Naive thymus-derived CD4-positive, alpha-beta T cell (primary cell): ENCODE measurements at regions not wholly inside any gene's neighbourhood (a gene's known extent, or its start where the extent isn't known, plus 50 kb on each side); places are given as distances from the start of the nearest gene placed in this dataset.
A peak's percentile ranks its signal among the peaks of the same experiment; 100 is the strongest.

Experiments used
- ATAC-seq: fragments of 150-1000 bp; cut with Tn5 transposase; 2 replicates; pipeline ENCODE4 v1.10.0; 2021; ENCODE audit warnings: mild to moderate bottlenecking, moderate library complexity
- CTCF ChIA-PET: fragments of 350-600 bp; sonication (Branson Sonifier 250); formaldehyde crosslinking; loops from one replicate; lab custom pipeline; 2021; ENCODE audit warnings: antibody characterized with exemption; lab: Charles Lee
- POLR2A ChIA-PET: fragments of 350-600 bp; sonication (Branson Sonifier 250); formaldehyde crosslinking; loops from one replicate; lab custom pipeline; 2021; ENCODE audit warnings: antibody characterized with exemption, inconsistent platforms; lab: Charles Lee
- DNase-seq, 9 donors: peaks; one replicate each; pipeline versions ENCODE4 v3.0.0 to v3.0.0-alpha.2; 2020 to 2022; ENCODE audit warnings: mixed read lengths in 1 of 9
- H3K27ac ChIP-seq: one replicate; pipeline ENCODE4 v1.7.0; 2013; ENCODE audit warnings: mild to moderate bottlenecking, low read depth, low read length, moderate library complexity
- H3K27me3 ChIP-seq, 2 donors: one replicate each; pipeline ENCODE4 v1.7.0; 2013; ENCODE audit warnings: low read length in 2 of 2, mild to moderate bottlenecking in 2 of 2, moderate library complexity in 2 of 2; ENCODE audit not compliant: control insufficient read depth in 2 of 2, insufficient read depth in 2 of 2
- H3K36me3 ChIP-seq, 3 experiments: 1 replicate in 2 of 3; 2 replicates in 1 of 3; pipeline ENCODE4 v1.7.0; 2013; ENCODE audit warnings: low read length in 3 of 3, mild to moderate bottlenecking in 3 of 3, moderate library complexity in 1 of 3; ENCODE audit not compliant: insufficient read depth in 3 of 3, control insufficient read depth in 2 of 3
- H3K4me1 ChIP-seq, 2 donors: one replicate each; pipeline ENCODE4 v1.7.0; 2013; ENCODE audit warnings: low read length in 2 of 2, mild to moderate bottlenecking in 2 of 2, moderate library complexity in 1 of 2; ENCODE audit not compliant: control insufficient read depth in 2 of 2, insufficient read depth in 2 of 2
- H3K4me3 ChIP-seq: 2 replicates; pipeline ENCODE4 v1.7.0; 2013; ENCODE audit warnings: mild to moderate bottlenecking, low read length
- H3K9me3 ChIP-seq, 3 experiments: 1 replicate in 2 of 3; 2 replicates in 1 of 3; pipeline ENCODE4 v1.7.0; 2013; ENCODE audit warnings: low read length in 3 of 3; ENCODE audit not compliant: control insufficient read depth in 2 of 3
- H3K27ac Mint-ChIP-seq, 9 donors: one replicate each; pipeline ENCODE4 v1.8.0; 2020 to 2022; ENCODE audit warnings: mixed read lengths in 9 of 9, mild to moderate bottlenecking in 8 of 9, moderate library complexity in 5 of 9, inconsistent platforms in 2 of 9
- H3K27me3 Mint-ChIP-seq, 5 donors: one replicate each; pipeline ENCODE4 v1.8.0; 2021 to 2022; ENCODE audit warnings: mixed read lengths in 5 of 5, mild to moderate bottlenecking in 1 of 5
- H3K36me3 Mint-ChIP-seq, 5 donors: one replicate each; pipeline ENCODE4 v1.8.0; 2020 to 2022; ENCODE audit warnings: mixed read lengths in 5 of 5, mild to moderate bottlenecking in 3 of 5, inconsistent platforms in 1 of 5
- H3K4me1 Mint-ChIP-seq, 7 donors: one replicate each; pipeline ENCODE4 v1.8.0; 2020 to 2022; ENCODE audit warnings: mixed read lengths in 7 of 7, mild to moderate bottlenecking in 3 of 7, inconsistent platforms in 1 of 7
- H3K4me3 Mint-ChIP-seq, 10 donors: one replicate each; pipeline ENCODE4 v1.8.0; 2020 to 2022; ENCODE audit warnings: mild to moderate bottlenecking in 10 of 10, mixed read lengths in 10 of 10, moderate library complexity in 6 of 10, inconsistent platforms in 2 of 10
- H3K9me3 Mint-ChIP-seq, 11 donors: one replicate each; pipeline ENCODE4 v1.8.0; 2020 to 2022; ENCODE audit warnings: mixed read lengths in 11 of 11, mild to moderate bottlenecking in 4 of 11, inconsistent platforms in 1 of 11, moderate library complexity in 1 of 11
- intact Hi-C, 2 donors: fragments of 100-400 bp; cut with micrococcal nuclease; formaldehyde crosslinking; loops; one replicate each; pipeline ENCODE4 v1.15.1; 2023

GRCh38 chr3:31142543-31142942, 248.1 kb upstream of the GADL1 start:
- no peaks in the 10 kb centered on the region for H3K36me3 ChIP-seq
- Mint-ChIP-seq H3K27me3 (no peaks in the 10 kb centered on the region), H3K27ac (peak overlapping the region in 3 of 9 donors; percentile 5 to 19 (median 18)), H3K36me3 (no peaks in the 10 kb centered on the region), H3K4me3 (no peak overlapping the region), H3K9me3 (peaks cover 0 to 13% (median 0%) of the 10 kb centered on the region in 11 donors), H3K4me1 (peaks cover 0 to 9% (median 0%) of the 10 kb centered on the region in 7 donors)
- ChIA-PET CTCF (no interaction called here), POLR2A (no interaction called here)
- H3K4me1 ChIP-seq, result no peaks in the 10 kb centered on the region
- ATAC-seq (no peak), DNase-seq (no peak)
- peaks cover 0 to 7% (median 0%) of the 10 kb centered on the region in 3 experiments for H3K9me3 ChIP-seq
- no peaks in the 10 kb centered on the region for H3K27me3 ChIP-seq
- intact Hi-C loops, result no loop called here
- H3K27ac ChIP-seq, result no peak overlapping the region
- H3K4me3 ChIP-seq, result no peak overlapping the region

GRCh38 chr3:31145062-31145461, 250.6 kb upstream of the GADL1 start:
- Mint-ChIP-seq H3K27me3 (no peaks in the 10 kb centered on the region), H3K27ac (no peak overlapping the region), H3K9me3 (peaks cover 0 to 24% (median 10%) of the 10 kb centered on the region in 11 donors), H3K4me1 (peaks cover 0 to 9% (median 0%) of the 10 kb centered on the region in 7 donors), H3K36me3 (peaks cover 3 to 10% (median 8%) of the 10 kb centered on the region in 5 donors), H3K4me3 (no peak overlapping the region)
- H3K4me1 ChIP-seq, result no peaks in the 10 kb centered on the region
- no peaks in the 10 kb centered on the region for H3K27me3 ChIP-seq
- POLR2A ChIA-PET, result no interaction called here
- H3K4me3 ChIP-seq, result no peak overlapping the region
- peaks cover 0 to 15% (median 0%) of the 10 kb centered on the region in 3 experiments for H3K9me3 ChIP-seq
- ATAC-seq (no peak), DNase-seq (no peak)
- CTCF ChIA-PET, result no interaction called here
- intact Hi-C loops, result no loop called here
- no peaks in the 10 kb centered on the region for H3K36me3 ChIP-seq
- H3K27ac ChIP-seq, result no peak overlapping the region

GRCh38 chr3:31147550-31147949, 253.1 kb upstream of the GADL1 start:
- no peak overlapping the region for H3K4me3 Mint-ChIP-seq
- POLR2A ChIA-PET, result no interaction called here
- ATAC-seq (no peak), DNase-seq (no peak)
- H3K9me3 Mint-ChIP-seq, result peaks cover 0 to 38% (median 18%) of the 10 kb centered on the region in 11 donors
- intact Hi-C loops, result no loop called here
- Histone ChIP-seq H3K9me3 (peaks cover 0 to 15% (median 0%) of the 10 kb centered on the region in 3 experiments), H3K36me3 (no peaks in the 10 kb centered on the region), H3K27ac (no peak overlapping the region), H3K4me1 (no peaks in the 10 kb centered on the region), H3K27me3 (no peaks in the 10 kb centered on the region), H3K4me3 (no peak overlapping the region)
- H3K27ac Mint-ChIP-seq, result no peak overlapping the region
- peaks cover 0 to 9% (median 0%) of the 10 kb centered on the region in 7 donors for H3K4me1 Mint-ChIP-seq
- H3K36me3 Mint-ChIP-seq, result peaks cover 6 to 16% (median 15%) of the 10 kb centered on the region in 5 donors
- CTCF ChIA-PET, result no interaction called here
- no peaks in the 10 kb centered on the region for H3K27me3 Mint-ChIP-seq

- peak; percentile 37 for ATAC-seq
- Mint-ChIP-seq H3K27me3 (no peaks in the 10 kb centered on the region), H3K9me3 (peaks cover 0 to 14% (median 0%) of the 10 kb centered on the region in 11 donors), H3K4me1 (peaks cover 10 to 13% (median 10%) of the 10 kb centered on the region in 7 donors), H3K4me3 (peak overlapping the region in 9 of 10 donors; percentile 27 to 78 (median 71)), H3K27ac (peak overlapping the region in 8 of 9 donors; percentile 3 to 69 (median 50)), H3K36me3 (peaks cover 0 to 4% (median 0%) of the 10 kb centered on the region in 5 donors)
- no peaks in the 10 kb centered on the region for H3K27me3 ChIP-seq
- H3K9me3 ChIP-seq, result no peaks in the 10 kb centered on the region
- no peak overlapping the region for H3K27ac ChIP-seq
- POLR2A ChIA-PET, result interaction anchor here (0.6 kb wide), 1 partner anchor 425 kb away, joined by 3 read pairs; no protein-coding TSS in a partner anchor
- no peaks in the 10 kb centered on the region for H3K36me3 ChIP-seq
- CTCF ChIA-PET, result interaction anchor here (0.5 to 2.2 kb wide), 2 partner anchors 9 to 18 kb away, joined by 4 to 9 read pairs; no protein-coding TSS in a partner anchor
- intact Hi-C loops, result loop anchor here in 1 of 2 donors (2.0 kb wide), 1 partner anchor 70 kb away; no protein-coding TSS in a partner anchor
- peak overlapping the region; percentile 19 for H3K4me3 ChIP-seq
- no peaks in the 10 kb centered on the region for H3K4me1 ChIP-seq
- DNase-seq, result peak in 4 of 9 donors; percentile 0 to 19 (median 2)
Measured at GRCh38 chr3:31157047-31157694, 262.7 kb upstream of the GADL1 start.

GRCh38 chr3:31157893-31158620, 263.6 kb upstream of the GADL1 start:
- H3K4me3 Mint-ChIP-seq, result no peak overlapping the region
- POLR2A ChIA-PET, result interaction anchor here (0.6 kb wide), 1 partner anchor 424 kb away, joined by 3 read pairs; no protein-coding TSS in a partner anchor

GRCh38 chr3:31159331-31160039, 265.0 kb upstream of the GADL1 start:
- Histone ChIP-seq H3K27ac (no peak overlapping the region), H3K4me3 (no peak overlapping the region), H3K9me3 (no peaks in the 10 kb centered on the region), H3K27me3 (no peaks in the 10 kb centered on the region), H3K4me1 (no peaks in the 10 kb centered on the region), H3K36me3 (no peaks in the 10 kb centered on the region)
- CTCF ChIA-PET, result no interaction called here
- H3K4me3 Mint-ChIP-seq, result no peak overlapping the region
- peaks cover 0 to 4% (median 0%) of the 10 kb centered on the region in 5 donors for H3K36me3 Mint-ChIP-seq
- POLR2A ChIA-PET, result interaction anchor here (0.6 kb wide), 1 partner anchor 86 kb away, joined by 3 read pairs; no protein-coding TSS in a partner anchor
- ATAC-seq (no peak), DNase-seq (no peak)
- intact Hi-C loops, result no loop called here
- H3K9me3 Mint-ChIP-seq, result peaks cover 0 to 12% (median 0%) of the 10 kb centered on the region in 11 donors
- no peak overlapping the region for H3K27ac Mint-ChIP-seq
- peaks cover 10 to 15% (median 10%) of the 10 kb centered on the region in 7 donors for H3K4me1 Mint-ChIP-seq
- H3K27me3 Mint-ChIP-seq, result no peaks in the 10 kb centered on the region

More at GRCh38 chr3:31157893-31158620, 263.6 kb upstream of the GADL1 start:
- Histone ChIP-seq H3K36me3 (no peaks in the 10 kb centered on the region), H3K4me1 (no peaks in the 10 kb centered on the region), H3K4me3 (no peak overlapping the region), H3K9me3 (no peaks in the 10 kb centered on the region), H3K27me3 (no peaks in the 10 kb centered on the region), H3K27ac (no peak overlapping the region)
- Mint-ChIP-seq H3K27ac (no peak overlapping the region), H3K36me3 (peaks cover 0 to 4% (median 0%) of the 10 kb centered on the region in 5 donors), H3K4me1 (peaks cover 10 to 15% (median 10%) of the 10 kb centered on the region in 7 donors), H3K27me3 (no peaks in the 10 kb centered on the region), H3K9me3 (peaks cover 0 to 14% (median 0%) of the 10 kb centered on the region in 11 donors)
- CTCF ChIA-PET, result interaction anchor here (0.6 kb wide), 1 partner anchor 153 kb away, joined by 3 read pairs; no protein-coding TSS in a partner anchor
- DNase-seq (no peak), ATAC-seq (no peak)
- intact Hi-C loops, result loop anchor here in 1 of 2 donors (2.0 kb wide), 1 partner anchor 69 kb away; no protein-coding TSS in a partner anchor
